Lower lobe of right lung (tissue), 2 donors: ENCODE measurements at regions not wholly inside any gene's neighbourhood (a gene's known extent, or its start where the extent isn't known, plus 50 kb on each side); places are given as distances from the start of the nearest gene placed in this dataset.

ENCODE experiments used
- ATAC-seq, 2 donors: fragments of 200-7000 bp; cut with Tn5 transposase; one replicate each; pipeline ENCODE4 v1.9.1; 2020 to 2022; ENCODE audit warnings: mild to moderate bottlenecking in 2 of 2, moderate library complexity in 2 of 2
- DNase-seq: peaks from one replicate; pipeline ENCODE4 v3.0.0-alpha.2; 2020
- H3K27ac ChIP-seq: fragments of 200-600 bp; one replicate; pipeline ENCODE4 v1.8.0; 2022
- H3K27me3 ChIP-seq: fragments of 200-600 bp; one replicate; pipeline ENCODE4 v1.8.0; 2022; ENCODE audit warnings: low read depth
- H3K36me3 ChIP-seq: fragments of 200-600 bp; one replicate; pipeline ENCODE4 v1.8.0; 2022; ENCODE audit warnings: mild to moderate bottlenecking
- H3K4me1 ChIP-seq: fragments of 200-600 bp; one replicate; pipeline ENCODE4 v1.8.0; 2022
- H3K4me3 ChIP-seq: fragments of 200-600 bp; one replicate; pipeline ENCODE4 v1.8.0; 2022; ENCODE audit warnings: mild to moderate bottlenecking
- H3K9me3 ChIP-seq: fragments of 200-600 bp; one replicate; pipeline ENCODE4 v1.8.0; 2022
- intact Hi-C: fragments of 100-400 bp; cut with DNase I; formaldehyde crosslinking; loops from one replicate; pipeline ENCODE4 v1.11.0; 2022
- TF ChIP-seq, protein P1 (sequence below): fragments of 200-600 bp; IDR thresholded peaks from one replicate; pipeline ENCODE4 v1.8.0; 2022; ENCODE audit warnings: antibody characterized with exemption, mild to moderate bottlenecking
- donor health status: DM: no; HTN: yes; CAD: no; lungs with severe emphysema.

DNA sequence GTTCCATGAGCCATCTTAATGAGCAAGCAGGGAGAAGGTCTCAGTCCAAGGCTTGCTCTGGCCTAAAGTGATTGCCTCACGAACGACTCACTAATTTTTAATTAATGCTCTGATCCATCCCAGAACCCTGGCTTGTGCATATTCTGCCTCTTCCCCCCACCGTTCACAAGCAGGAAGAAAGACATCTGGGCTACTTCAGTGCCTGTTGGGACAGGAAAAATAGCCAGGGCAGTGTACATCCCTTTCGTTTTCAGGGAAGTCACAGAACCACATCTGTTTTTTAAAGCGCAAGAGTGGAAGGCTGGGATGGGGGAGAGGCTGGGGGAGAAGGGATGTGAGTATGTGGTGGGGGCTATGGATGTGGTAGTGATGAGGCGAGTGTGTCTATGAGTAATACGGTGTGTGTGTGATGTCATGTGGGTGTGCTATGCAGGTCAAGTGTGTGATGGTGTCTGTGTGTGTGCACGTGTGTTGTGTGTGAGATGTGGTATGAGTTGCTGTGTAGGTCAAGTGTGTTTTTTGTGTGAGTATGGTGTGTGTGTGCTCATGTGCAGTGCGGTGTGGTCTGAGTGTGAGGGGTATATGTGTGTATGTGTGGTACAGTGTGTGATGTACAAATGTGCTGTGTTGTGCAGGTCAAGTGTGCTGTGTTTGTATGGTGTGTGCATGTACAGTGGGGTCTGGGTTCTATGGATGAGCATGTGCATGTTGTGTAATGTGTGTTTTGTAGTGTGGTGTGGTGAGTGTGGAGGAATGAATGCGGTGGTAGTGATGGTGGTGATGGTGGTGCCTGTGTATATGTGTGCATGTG, 64.9 kb upstream of the SYT6 start:
- Histone ChIP-seq H3K27me3 (no peaks in the 10 kb centered on the region), H3K27ac (no peak overlapping the region), H3K36me3 (no peaks in the 10 kb centered on the region), H3K9me3 (no peaks in the 10 kb centered on the region), H3K4me3 (no peak overlapping the region), H3K4me1 (no peaks in the 10 kb centered on the region)
- intact Hi-C loops = no loop called here
- DNase-seq (no peak), ATAC-seq (peak in 1 of 2 donors; percentile 19)
- TF ChIP-seq, protein P1, sequence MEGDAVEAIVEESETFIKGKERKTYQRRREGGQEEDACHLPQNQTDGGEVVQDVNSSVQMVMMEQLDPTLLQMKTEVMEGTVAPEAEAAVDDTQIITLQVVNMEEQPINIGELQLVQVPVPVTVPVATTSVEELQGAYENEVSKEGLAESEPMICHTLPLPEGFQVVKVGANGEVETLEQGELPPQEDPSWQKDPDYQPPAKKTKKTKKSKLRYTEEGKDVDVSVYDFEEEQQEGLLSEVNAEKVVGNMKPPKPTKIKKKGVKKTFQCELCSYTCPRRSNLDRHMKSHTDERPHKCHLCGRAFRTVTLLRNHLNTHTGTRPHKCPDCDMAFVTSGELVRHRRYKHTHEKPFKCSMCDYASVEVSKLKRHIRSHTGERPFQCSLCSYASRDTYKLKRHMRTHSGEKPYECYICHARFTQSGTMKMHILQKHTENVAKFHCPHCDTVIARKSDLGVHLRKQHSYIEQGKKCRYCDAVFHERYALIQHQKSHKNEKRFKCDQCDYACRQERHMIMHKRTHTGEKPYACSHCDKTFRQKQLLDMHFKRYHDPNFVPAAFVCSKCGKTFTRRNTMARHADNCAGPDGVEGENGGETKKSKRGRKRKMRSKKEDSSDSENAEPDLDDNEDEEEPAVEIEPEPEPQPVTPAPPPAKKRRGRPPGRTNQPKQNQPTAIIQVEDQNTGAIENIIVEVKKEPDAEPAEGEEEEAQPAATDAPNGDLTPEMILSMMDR = no peak

DNA sequence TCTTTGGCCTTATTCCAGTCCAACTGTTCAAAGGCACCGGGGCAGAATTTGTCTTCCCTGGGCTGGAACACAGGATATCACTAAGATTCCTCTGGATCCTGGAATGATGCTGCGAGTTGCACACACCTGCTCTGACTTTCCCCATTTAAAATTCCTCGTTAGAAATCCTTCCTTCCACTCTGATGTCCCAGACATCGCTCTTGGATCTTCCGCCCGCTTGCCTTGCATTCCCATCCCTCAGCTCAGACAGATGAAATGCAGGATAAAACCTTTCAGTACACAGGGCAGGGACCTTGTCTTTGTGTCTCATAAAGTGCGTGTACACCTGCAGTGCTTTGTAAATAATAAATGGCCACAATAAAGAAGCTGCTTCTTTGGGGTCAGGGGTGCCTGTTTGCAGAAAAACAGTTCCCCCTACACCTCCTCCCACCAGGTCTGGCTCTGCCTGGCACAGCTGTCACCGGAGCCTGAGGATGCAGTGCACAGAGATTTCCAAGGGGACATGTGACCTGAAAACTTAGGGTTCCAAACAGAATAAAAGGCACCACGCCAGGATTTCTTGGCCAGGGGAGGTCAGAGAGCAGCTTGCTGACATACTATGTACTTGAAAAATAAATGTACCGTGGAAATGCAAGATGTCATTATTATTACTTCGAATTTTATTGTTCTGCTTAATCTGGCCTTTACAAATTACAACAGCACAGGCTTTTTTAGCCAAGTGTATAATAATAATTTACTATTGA, 62.9 kb upstream of the SYT6 start:
- Histone ChIP-seq H3K36me3 (no peaks in the 10 kb centered on the region), H3K9me3 (no peaks in the 10 kb centered on the region), H3K27ac (no peak overlapping the region), H3K4me1 (no peaks in the 10 kb centered on the region), H3K4me3 (no peak overlapping the region), H3K27me3 (no peaks in the 10 kb centered on the region)
- intact Hi-C loops = no loop called here
- ATAC-seq (no peak), DNase-seq (no peak)
- TF ChIP-seq, protein P1 = no peak

DNA sequence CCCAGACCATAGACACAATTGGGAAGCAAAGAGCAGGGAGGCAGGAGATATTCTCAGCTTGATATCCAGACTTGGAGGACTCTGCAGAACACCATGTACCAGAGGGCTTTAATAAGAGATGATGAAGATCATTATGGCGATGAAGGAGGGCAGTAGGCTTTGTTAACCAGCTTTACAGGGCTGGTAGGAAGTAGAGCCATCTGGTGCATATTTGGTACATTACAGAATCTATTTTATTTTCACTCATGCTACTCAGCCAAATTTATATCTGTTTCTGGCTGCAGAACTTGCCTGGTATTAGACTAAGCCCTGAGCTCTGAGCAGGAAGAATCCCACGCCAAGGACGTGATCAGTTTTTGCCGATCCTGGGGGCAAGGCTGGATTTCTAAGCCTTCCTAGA, 61.8 kb upstream of the SYT6 start:
- TF ChIP-seq, protein P1 = no peak
- no peak for ATAC-seq
- H3K27me3 ChIP-seq = no peaks in the 10 kb centered on the region

DNA sequence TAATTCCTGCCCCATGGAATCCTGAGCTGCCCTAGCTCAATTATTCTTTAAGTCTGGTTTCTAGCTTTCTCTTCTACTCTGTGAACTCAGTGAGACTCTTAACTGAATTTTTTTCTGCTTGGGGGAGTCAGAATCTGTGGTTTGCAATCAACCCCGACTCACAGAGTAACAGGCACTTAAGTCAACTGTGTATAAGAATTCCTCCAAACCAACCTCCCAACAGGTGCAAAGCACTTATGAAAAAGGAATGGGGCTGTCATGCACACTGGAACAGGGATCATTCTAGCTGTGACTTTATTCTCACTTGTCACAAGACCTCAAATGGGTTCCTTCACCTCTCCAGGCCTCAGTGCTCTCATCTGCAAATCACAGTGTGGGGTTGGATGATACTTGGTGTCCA, 60.3 kb upstream of the SYT6 start:
- intact Hi-C loops = no loop called here
- no peak overlapping the region for H3K27ac ChIP-seq
- H3K4me3 ChIP-seq = no peak overlapping the region
- no peak for DNase-seq
- no peaks in the 10 kb centered on the region for H3K4me1 ChIP-seq
- ATAC-seq = no peak
- peaks cover 11% of the 10 kb centered on the region for H3K27me3 ChIP-seq
- no peaks in the 10 kb centered on the region for H3K9me3 ChIP-seq
- TF ChIP-seq, protein P1 = no peak
- H3K36me3 ChIP-seq = no peaks in the 10 kb centered on the region

More for the DNA sequence above, 61.8 kb upstream of the SYT6 start:
- intact Hi-C loops = no loop called here
- DNase-seq = no peak
- Histone ChIP-seq H3K4me1 (no peaks in the 10 kb centered on the region), H3K9me3 (no peaks in the 10 kb centered on the region), H3K36me3 (no peaks in the 10 kb centered on the region), H3K27ac (no peak overlapping the region), H3K4me3 (no peak overlapping the region)

DNA sequence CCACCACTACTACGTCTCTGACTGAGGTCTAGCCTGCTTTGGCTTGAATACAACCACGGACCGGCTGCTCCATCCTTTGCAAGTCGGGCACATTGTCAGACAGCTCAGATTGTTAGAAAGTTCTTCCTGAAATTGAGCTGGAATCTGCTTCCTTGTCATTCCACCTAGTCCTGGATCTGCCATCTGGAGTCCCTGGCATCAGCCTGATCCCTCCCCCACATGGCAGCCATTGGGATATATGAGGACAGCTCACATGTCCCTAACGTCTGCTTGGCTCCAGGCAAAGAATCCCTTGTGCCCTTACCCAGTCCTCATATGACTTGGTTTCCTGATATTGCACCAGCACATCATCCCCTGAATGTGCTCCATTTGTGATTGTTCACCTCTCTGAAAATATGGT, 56.3 kb upstream of the SYT6 start:
- TF ChIP-seq, protein P1 = no peak
- no peak overlapping the region for H3K4me3 ChIP-seq
- H3K27ac ChIP-seq = no peak overlapping the region
- H3K27me3 ChIP-seq = peaks cover 15% of the 10 kb centered on the region
- DNase-seq (no peak), ATAC-seq (no peak)
- intact Hi-C loops = no loop called here
- H3K9me3 ChIP-seq = no peaks in the 10 kb centered on the region
- no peaks in the 10 kb centered on the region for H3K4me1 ChIP-seq
- H3K36me3 ChIP-seq = no peaks in the 10 kb centered on the region
